Stomach (tissue), 4 donors: ENCODE measurements at regions not wholly inside any gene's neighbourhood (a gene's known extent, or its start where the extent isn't known, plus 50 kb on each side); places are given as distances from the start of the nearest gene placed in this dataset.

Experiments used
- CTCF ChIP-seq, 7 experiments: fragments of 450-650 bp in 4 of 7; fragments of 200-600 bp in 3 of 7; sonication (generic) in 3 of 7; IDR thresholded peaks; one replicate each; pipeline ENCODE4 v1.5.1; 2016 to 2019; ENCODE audit warnings: antibody characterized with exemption in 7 of 7, control low read depth in 2 of 7, mild to moderate bottlenecking in 1 of 7
- EP300 ChIP-seq: sonication (generic); formaldehyde crosslinking; IDR thresholded peaks from one replicate; pipeline ENCODE4 v1.6.1; 2017; ENCODE audit warnings: antibody characterized with exemption
- POLR2AphosphoS5 ChIP-seq, 3 donors: sonication (generic); formaldehyde crosslinking; IDR thresholded peaks; one replicate each; pipeline ENCODE4 v1.6.1; 2016; ENCODE audit warnings: antibody characterized with exemption in 3 of 3

GRCh38 chr14:61106271-61106958, 125.4 kb downstream of the SLC38A6 start:
- no peak for TF ChIP-seq CTCF (IDR thresholded peaks at IDR 0.05)
- TF ChIP-seq POLR2AphosphoS5 (IDR thresholded peaks at IDR 0.05), result no peak
- no peak for TF ChIP-seq EP300
